IMR-90 (cell line): ENCODE measurements at regions not wholly inside any gene's neighbourhood (a gene's known extent, or its start where the extent isn't known, plus 50 kb on each side); places are given as distances from the start of the nearest gene placed in this dataset.

Experiments used
- BHLHE40 ChIP-seq: fragments of 150-350 bp; IDR thresholded peaks from 2 replicates; pipeline ENCODE4 v1.6.1; 2016; ENCODE audit warnings: mild to moderate bottlenecking, low read depth, low read length
- CEBPB ChIP-seq: IDR thresholded peaks from 2 replicates; pipeline ENCODE4 v1.6.1; 2012; ENCODE audit warnings: low read depth, low read length, improper control_type of control experiment
- FOS ChIP-seq: fragments of 150-350 bp; IDR thresholded peaks from 2 replicates; pipeline ENCODE4 v1.6.1; 2016; ENCODE audit warnings: low read depth, low read length
- NFE2L2 ChIP-seq: fragments of 150-350 bp; IDR thresholded peaks from 2 replicates; pipeline ENCODE4 v1.6.1; 2016; ENCODE audit warnings: low read depth, mild to moderate bottlenecking, low read length
- POLR2A ChIP-seq: IDR thresholded peaks from 2 replicates; pipeline ENCODE4 v1.6.1; 2012; ENCODE audit warnings: mild to moderate bottlenecking, low read depth, low read length
- RAD21 ChIP-seq: IDR thresholded peaks from 2 replicates; pipeline ENCODE4 v1.6.1; 2012; ENCODE audit warnings: low read length, improper control_type of control experiment
- RCOR1 ChIP-seq: IDR thresholded peaks from 2 replicates; pipeline ENCODE4 v1.6.1; 2012; ENCODE audit warnings: mild to moderate bottlenecking, low read length, improper control_type of control experiment; ENCODE audit not compliant: insufficient replicate concordance
- TF ChIP-seq, protein P1 (sequence below): conservative IDR thresholded peaks from 2 replicates; pipeline ENCODE4 v1.5.1; 2012; ENCODE audit warnings: mild to moderate bottlenecking, low read depth, low read length, improper control_type of control experiment
- TF ChIP-seq, protein P2 (sequence below): fragments of 150-350 bp; IDR thresholded peaks from 2 replicates; pipeline ENCODE4 v1.6.1; 2017; ENCODE audit warnings: mild to moderate bottlenecking, antibody characterized with exemption, low read length, low read depth

GRCh38 chr9:119609277-119609971, 240.2 kb upstream of the BRINP1 start:
- TF ChIP-seq, protein P1, sequence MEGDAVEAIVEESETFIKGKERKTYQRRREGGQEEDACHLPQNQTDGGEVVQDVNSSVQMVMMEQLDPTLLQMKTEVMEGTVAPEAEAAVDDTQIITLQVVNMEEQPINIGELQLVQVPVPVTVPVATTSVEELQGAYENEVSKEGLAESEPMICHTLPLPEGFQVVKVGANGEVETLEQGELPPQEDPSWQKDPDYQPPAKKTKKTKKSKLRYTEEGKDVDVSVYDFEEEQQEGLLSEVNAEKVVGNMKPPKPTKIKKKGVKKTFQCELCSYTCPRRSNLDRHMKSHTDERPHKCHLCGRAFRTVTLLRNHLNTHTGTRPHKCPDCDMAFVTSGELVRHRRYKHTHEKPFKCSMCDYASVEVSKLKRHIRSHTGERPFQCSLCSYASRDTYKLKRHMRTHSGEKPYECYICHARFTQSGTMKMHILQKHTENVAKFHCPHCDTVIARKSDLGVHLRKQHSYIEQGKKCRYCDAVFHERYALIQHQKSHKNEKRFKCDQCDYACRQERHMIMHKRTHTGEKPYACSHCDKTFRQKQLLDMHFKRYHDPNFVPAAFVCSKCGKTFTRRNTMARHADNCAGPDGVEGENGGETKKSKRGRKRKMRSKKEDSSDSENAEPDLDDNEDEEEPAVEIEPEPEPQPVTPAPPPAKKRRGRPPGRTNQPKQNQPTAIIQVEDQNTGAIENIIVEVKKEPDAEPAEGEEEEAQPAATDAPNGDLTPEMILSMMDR: no peak
- TF ChIP-seq NFE2L2 (no peak), POLR2A (no peak), CEBPB (no peak), RAD21 (no peak), FOS (no peak), RCOR1 (no peak), BHLHE40 (no peak)
- TF ChIP-seq, protein P2, sequence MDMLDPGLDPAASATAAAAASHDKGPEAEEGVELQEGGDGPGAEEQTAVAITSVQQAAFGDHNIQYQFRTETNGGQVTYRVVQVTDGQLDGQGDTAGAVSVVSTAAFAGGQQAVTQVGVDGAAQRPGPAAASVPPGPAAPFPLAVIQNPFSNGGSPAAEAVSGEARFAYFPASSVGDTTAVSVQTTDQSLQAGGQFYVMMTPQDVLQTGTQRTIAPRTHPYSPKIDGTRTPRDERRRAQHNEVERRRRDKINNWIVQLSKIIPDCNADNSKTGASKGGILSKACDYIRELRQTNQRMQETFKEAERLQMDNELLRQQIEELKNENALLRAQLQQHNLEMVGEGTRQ: no peak
